ENCODE measurements at regions not wholly inside any gene's neighbourhood (a gene's known extent, or its start where the extent isn't known, plus 50 kb on each side); places are given as distances from the start of the nearest gene placed in this dataset.

GRCh38 chr16:65600629-65601028 lies 478.8 kb upstream of the CDH11 start:
- DNase-seq (ENCODE audit: low read depth in 1 of 2, low spot score in 1 of 2), result no peak
- Histone ChIP-seq H3K27ac (replicated peaks) (no peak overlapping the region), H3K27me3 (ENCODE audit: insufficient read depth, poor library complexity, severe bottlenecking) (no peaks in the 10 kb centered on the region), H3K4me3 (replicated peaks; ENCODE audit: insufficient read depth, low read length) (no peak overlapping the region)
- TF ChIP-seq CTCF (IDR thresholded peaks at IDR 0.05; ENCODE audit: insufficient read depth, low read length), result no peak
- no peak for TF ChIP-seq SPI1 (IDR thresholded peaks at IDR 0.05; ENCODE audit: borderline replicate concordance, low read depth)
- no peak for TF ChIP-seq POLR2AphosphoS5 (IDR thresholded peaks at IDR 0.05; ENCODE audit: low read depth)
- no peak for TF ChIP-seq REST (IDR thresholded peaks at IDR 0.05; ENCODE audit: insufficient replicate concordance, low read depth)

GRCh38 chr16:65600046-65600445 lies 478.2 kb upstream of the CDH11 start:
- DNase-seq (ENCODE audit: low read depth in 1 of 2, low spot score in 1 of 2), result no peak
- H3K4me3 ChIP-seq (replicated peaks; ENCODE audit: insufficient read depth, low read length), result no peak overlapping the region
- TF ChIP-seq POLR2AphosphoS5 (IDR thresholded peaks at IDR 0.05; ENCODE audit: low read depth) (no peak), CTCF (IDR thresholded peaks at IDR 0.05; ENCODE audit: insufficient read depth, low read length) (no peak), GABPA (IDR thresholded peaks at IDR 0.05; ENCODE audit: low read depth) (no peak), SPI1 (IDR thresholded peaks at IDR 0.05; ENCODE audit: borderline replicate concordance, low read depth) (no peak), REST (IDR thresholded peaks at IDR 0.05; ENCODE audit: insufficient replicate concordance, low read depth) (no peak)

GRCh38 chr16:65598621-65599020 lies 476.8 kb upstream of the CDH11 start:
- Histone ChIP-seq H3K27me3 (ENCODE audit: insufficient read depth, poor library complexity, severe bottlenecking) (no peaks in the 10 kb centered on the region), H3K4me3 (replicated peaks; ENCODE audit: insufficient read depth, low read length) (no peak overlapping the region), H3K27ac (replicated peaks) (no peak overlapping the region)
- TF ChIP-seq POLR2AphosphoS5 (IDR thresholded peaks at IDR 0.05; ENCODE audit: low read depth), result no peak
- no peak for TF ChIP-seq REST (IDR thresholded peaks at IDR 0.05; ENCODE audit: insufficient replicate concordance, low read depth)
- no peak for TF ChIP-seq SPI1 (IDR thresholded peaks at IDR 0.05; ENCODE audit: borderline replicate concordance, low read depth)
- no peak for TF ChIP-seq CTCF (IDR thresholded peaks at IDR 0.05; ENCODE audit: insufficient read depth, low read length)
- DNase-seq (ENCODE audit: low read depth in 1 of 2, low spot score in 1 of 2), result no peak

More at GRCh38 chr16:65600046-65600445, 478.2 kb upstream of the CDH11 start:
- H3K27me3 ChIP-seq (ENCODE audit: insufficient read depth, poor library complexity, severe bottlenecking), result no peaks in the 10 kb centered on the region
- no peak overlapping the region for H3K27ac ChIP-seq (replicated peaks)
